NCI-H2107 (cell line): ENCODE measurements at regions not wholly inside any gene's neighbourhood (a gene's known extent, or its start where the extent isn't known, plus 50 kb on each side); places are given as distances from the start of the nearest gene placed in this dataset.

Source experiments
- DNase-seq: peaks from one replicate; lab custom pipeline; 2025; lab: John Stamatoyannopoulos, UW

- no peak for DNase-seq
Observed at GRCh38 chr2:6287406-6287805, 578.3 kb downstream of the CMPK2 start.

- no peak for DNase-seq
Observed at GRCh38 chr2:6288791-6289190, 576.9 kb downstream of the CMPK2 start.

- DNase-seq = no peak
Observed at GRCh38 chr2:6290217-6291015, 575.3 kb downstream of the CMPK2 start.

- no peak for DNase-seq
Observed at GRCh38 chr2:6294791-6295190, 570.9 kb downstream of the CMPK2 start.

GRCh38 chr2:6297238-6297637, 568.5 kb downstream of the CMPK2 start:
- no peak for DNase-seq

- DNase-seq = no peak
Observed at GRCh38 chr2:6301426-6301825, 564.3 kb downstream of the CMPK2 start.

- no peak for DNase-seq
Observed at GRCh38 chr2:6308986-6309385, 556.7 kb downstream of the CMPK2 start.

GRCh38 chr2:6309415-6310255, 556.1 kb downstream of the CMPK2 start:
- no peak for DNase-seq

- no peak for DNase-seq
Observed at GRCh38 chr2:6310256-6311215, 555.2 kb downstream of the CMPK2 start.

GRCh38 chr2:6312367-6312766, 553.3 kb downstream of the CMPK2 start:
- no peak for DNase-seq

GRCh38 chr2:6314218-6314960, 551.3 kb downstream of the CMPK2 start:
- DNase-seq = no peak

- DNase-seq = no peak
Observed at GRCh38 chr2:6325616-6326015, 540.1 kb downstream of the CMPK2 start.

GRCh38 chr2:6326958-6327357, 538.7 kb downstream of the CMPK2 start:
- no peak for DNase-seq

GRCh38 chr2:6336752-6337471, 528.8 kb downstream of the CMPK2 start:
- no peak for DNase-seq

- no peak for DNase-seq
Observed at GRCh38 chr2:6337472-6337820, 528.3 kb downstream of the CMPK2 start.

GRCh38 chr2:6341588-6342129, 524.0 kb downstream of the CMPK2 start:
- DNase-seq = no peak

GRCh38 chr2:6342273-6342920, 523.3 kb downstream of the CMPK2 start:
- DNase-seq = no peak

- no peak for DNase-seq
Observed at GRCh38 chr2:6343076-6343475, 522.6 kb downstream of the CMPK2 start.

- DNase-seq = no peak
Observed at GRCh38 chr2:6352247-6352646, 513.5 kb downstream of the CMPK2 start.

GRCh38 chr2:6352906-6353515, 512.7 kb downstream of the CMPK2 start:
- DNase-seq = no peak
